Ishikawa (cell line): ENCODE measurements at regions not wholly inside any gene's neighbourhood (a gene's known extent, or its start where the extent isn't known, plus 50 kb on each side); places are given as distances from the start of the nearest gene placed in this dataset.

Source experiments
- CEBPB ChIP-seq: IDR thresholded peaks from 2 replicates; pipeline ENCODE4 v1.6.1; 2012
- EGR1 ChIP-seq: IDR thresholded peaks from 2 replicates; pipeline ENCODE4 v1.6.1; 2012
- EP300 ChIP-seq: IDR thresholded peaks from 2 replicates; pipeline ENCODE4 v1.6.1; 2012; ENCODE audit warnings: borderline replicate concordance
- FOXM1 ChIP-seq: IDR thresholded peaks from 2 replicates; pipeline ENCODE4 v1.6.1; 2012; ENCODE audit warnings: low read depth, borderline replicate concordance
- RAD21 ChIP-seq: IDR thresholded peaks from 2 replicates; pipeline ENCODE4 v1.6.1; 2012; ENCODE audit warnings: low read depth
- TCF12 ChIP-seq: IDR thresholded peaks from 2 replicates; pipeline ENCODE4 v1.6.1; 2012; ENCODE audit warnings: low read depth

- no peak for TF ChIP-seq FOXM1
- TF ChIP-seq EP300: no peak
- TF ChIP-seq CEBPB: no peak
- TF ChIP-seq TCF12: no peak
- TF ChIP-seq EGR1: no peak
- no peak for TF ChIP-seq RAD21
These were observed 214.6 kb downstream of the BRD1 start for GRCh38 chr22:49613108-49613507.
